Loucy (cell line): ENCODE measurements at regions not wholly inside any gene's neighbourhood (a gene's known extent, or its start where the extent isn't known, plus 50 kb on each side); places are given as distances from the start of the nearest gene placed in this dataset.

Experiments used
- EZH2phosphoT487 ChIP-seq: fragments of 200-600 bp; IDR thresholded peaks from 2 replicates; pipeline ENCODE4 v1.6.1; 2018; ENCODE audit warnings: antibody characterized with exemption, mild to moderate bottlenecking, moderate library complexity, borderline replicate concordance
- TF ChIP-seq, protein P1 (sequence below): fragments of 200-600 bp; sonication (generic); conservative IDR thresholded peaks from 2 replicates; pipeline ENCODE4 v1.5.1; 2014; ENCODE audit warnings: mild to moderate bottlenecking, antibody characterized with exemption, low read length

DNA sequence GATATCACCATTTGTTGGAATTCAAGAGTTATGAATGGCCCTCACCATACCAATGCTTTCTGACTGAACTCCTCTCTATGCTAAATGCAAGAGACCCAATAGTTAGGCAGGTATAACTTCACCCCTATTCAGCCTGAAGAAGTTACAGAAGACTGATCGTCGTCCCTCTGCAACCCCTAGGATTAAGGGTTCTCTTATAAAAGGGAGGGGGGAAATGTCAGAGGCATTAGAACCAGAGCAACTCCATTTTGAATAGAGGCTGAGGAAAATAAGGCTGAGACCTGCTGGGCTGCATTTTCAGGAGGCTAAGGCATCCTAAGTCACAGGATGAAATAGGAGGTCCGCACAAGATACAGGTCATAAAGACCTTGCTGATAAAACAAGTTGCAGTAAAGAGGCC lies 494.3 kb downstream of the SPRY1 start:
- TF ChIP-seq, protein P1, sequence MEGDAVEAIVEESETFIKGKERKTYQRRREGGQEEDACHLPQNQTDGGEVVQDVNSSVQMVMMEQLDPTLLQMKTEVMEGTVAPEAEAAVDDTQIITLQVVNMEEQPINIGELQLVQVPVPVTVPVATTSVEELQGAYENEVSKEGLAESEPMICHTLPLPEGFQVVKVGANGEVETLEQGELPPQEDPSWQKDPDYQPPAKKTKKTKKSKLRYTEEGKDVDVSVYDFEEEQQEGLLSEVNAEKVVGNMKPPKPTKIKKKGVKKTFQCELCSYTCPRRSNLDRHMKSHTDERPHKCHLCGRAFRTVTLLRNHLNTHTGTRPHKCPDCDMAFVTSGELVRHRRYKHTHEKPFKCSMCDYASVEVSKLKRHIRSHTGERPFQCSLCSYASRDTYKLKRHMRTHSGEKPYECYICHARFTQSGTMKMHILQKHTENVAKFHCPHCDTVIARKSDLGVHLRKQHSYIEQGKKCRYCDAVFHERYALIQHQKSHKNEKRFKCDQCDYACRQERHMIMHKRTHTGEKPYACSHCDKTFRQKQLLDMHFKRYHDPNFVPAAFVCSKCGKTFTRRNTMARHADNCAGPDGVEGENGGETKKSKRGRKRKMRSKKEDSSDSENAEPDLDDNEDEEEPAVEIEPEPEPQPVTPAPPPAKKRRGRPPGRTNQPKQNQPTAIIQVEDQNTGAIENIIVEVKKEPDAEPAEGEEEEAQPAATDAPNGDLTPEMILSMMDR: no peak
- no peak for TF ChIP-seq EZH2phosphoT487
